ENCODE measurements at regions not wholly inside any gene's neighbourhood (a gene's known extent, or its start where the extent isn't known, plus 50 kb on each side); places are given as distances from the start of the nearest gene placed in this dataset.

DNA sequence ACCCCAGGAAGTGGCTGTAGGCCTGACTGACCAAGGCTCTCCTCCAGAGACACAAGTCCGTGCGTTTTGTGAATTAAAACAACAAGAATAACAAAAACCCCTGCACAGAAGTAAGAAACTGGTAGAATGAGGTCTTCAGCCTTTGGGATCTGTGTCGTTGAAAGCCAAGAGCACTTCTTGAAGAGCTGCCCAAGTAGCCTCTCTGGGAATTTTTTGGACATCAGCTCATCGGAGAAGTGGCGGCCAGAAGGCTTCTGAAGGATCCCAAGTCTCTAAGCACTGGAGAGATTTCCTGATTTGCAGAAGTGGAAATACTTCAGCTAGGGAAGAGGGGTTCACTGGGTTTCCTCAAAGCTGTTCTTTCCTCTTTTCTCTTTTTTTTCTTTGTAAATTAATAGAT lies 100.4 kb upstream of the ZNF536 start:
- TF ChIP-seq, protein P1, sequence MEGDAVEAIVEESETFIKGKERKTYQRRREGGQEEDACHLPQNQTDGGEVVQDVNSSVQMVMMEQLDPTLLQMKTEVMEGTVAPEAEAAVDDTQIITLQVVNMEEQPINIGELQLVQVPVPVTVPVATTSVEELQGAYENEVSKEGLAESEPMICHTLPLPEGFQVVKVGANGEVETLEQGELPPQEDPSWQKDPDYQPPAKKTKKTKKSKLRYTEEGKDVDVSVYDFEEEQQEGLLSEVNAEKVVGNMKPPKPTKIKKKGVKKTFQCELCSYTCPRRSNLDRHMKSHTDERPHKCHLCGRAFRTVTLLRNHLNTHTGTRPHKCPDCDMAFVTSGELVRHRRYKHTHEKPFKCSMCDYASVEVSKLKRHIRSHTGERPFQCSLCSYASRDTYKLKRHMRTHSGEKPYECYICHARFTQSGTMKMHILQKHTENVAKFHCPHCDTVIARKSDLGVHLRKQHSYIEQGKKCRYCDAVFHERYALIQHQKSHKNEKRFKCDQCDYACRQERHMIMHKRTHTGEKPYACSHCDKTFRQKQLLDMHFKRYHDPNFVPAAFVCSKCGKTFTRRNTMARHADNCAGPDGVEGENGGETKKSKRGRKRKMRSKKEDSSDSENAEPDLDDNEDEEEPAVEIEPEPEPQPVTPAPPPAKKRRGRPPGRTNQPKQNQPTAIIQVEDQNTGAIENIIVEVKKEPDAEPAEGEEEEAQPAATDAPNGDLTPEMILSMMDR (IDR thresholded peaks at IDR 0.05) = no peak
- no peak for TF ChIP-seq POLR2A (IDR thresholded peaks at IDR 0.05)

Measured in heart left ventricle (tissue), 13 donors.